Inflammatory macrophage treated with lipopolysaccharide for 4 hours (primary cell): ENCODE measurements at regions not wholly inside any gene's neighbourhood (a gene's known extent, or its start where the extent isn't known, plus 50 kb on each side); places are given as distances from the start of the nearest gene placed in this dataset.

Source experiments
- DNase-seq: peaks from one replicate; pipeline ENCODE4 v3.0.0-alpha.2; 2020

DNA sequence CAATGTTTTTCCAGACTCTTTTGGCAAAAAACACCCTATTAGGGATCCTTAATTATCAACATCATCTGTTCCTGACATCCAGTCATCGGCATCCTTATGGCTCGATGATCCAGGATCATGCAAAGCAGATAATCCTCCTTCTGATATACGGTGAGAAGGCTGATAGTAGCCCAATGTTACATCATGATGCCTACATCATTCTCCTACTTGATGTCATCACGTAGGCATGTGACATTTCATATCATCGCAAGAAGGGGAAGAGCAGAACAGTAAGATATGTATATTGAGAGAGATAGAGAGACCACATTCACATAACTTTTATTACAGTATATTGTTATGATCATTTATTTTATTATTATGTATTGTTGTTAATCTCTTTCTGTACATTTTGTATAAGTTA is 168.6 kb downstream of the ADAMTS15 start:
- DNase-seq = peak; percentile 65

DNA sequence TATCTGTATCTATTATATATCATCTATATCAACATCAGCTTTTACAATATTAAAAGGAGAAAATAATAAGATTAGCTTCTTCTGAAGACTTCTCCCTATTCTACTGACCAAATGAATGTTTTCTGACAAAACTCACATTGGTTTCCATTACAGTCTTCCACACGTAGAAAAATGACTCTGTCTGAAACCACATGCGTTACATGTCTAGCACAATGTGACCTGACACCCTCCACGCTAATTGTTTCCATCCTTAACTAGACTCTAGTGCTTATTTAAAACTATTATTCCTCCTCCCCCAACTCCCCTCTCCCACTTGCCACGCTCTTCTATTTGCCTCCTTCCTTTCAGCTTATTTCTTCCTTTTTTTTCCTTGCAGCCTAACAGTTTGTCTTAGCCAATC is 172.1 kb downstream of the ADAMTS15 start:
- DNase-seq = no peak

DNA sequence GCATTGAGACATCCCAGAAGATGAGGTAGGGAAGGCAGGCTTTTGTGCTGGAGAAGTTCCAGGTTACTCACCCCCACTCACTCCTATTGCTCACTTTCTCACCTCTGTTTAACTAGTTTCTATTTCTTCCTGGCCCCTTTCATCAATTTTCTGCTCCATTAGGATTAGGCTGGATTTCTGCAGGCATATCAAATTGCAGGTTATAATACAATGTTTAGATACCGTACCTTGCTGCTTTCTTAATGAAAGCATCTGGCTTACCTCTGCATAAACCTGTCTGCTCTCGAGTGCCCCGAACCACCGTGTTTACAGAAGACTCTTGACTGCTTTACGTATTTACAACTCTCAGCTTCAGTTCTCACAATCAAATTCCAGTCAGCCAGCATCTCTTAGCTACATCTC is 173.7 kb downstream of the ADAMTS15 start:
- no peak for DNase-seq

DNA sequence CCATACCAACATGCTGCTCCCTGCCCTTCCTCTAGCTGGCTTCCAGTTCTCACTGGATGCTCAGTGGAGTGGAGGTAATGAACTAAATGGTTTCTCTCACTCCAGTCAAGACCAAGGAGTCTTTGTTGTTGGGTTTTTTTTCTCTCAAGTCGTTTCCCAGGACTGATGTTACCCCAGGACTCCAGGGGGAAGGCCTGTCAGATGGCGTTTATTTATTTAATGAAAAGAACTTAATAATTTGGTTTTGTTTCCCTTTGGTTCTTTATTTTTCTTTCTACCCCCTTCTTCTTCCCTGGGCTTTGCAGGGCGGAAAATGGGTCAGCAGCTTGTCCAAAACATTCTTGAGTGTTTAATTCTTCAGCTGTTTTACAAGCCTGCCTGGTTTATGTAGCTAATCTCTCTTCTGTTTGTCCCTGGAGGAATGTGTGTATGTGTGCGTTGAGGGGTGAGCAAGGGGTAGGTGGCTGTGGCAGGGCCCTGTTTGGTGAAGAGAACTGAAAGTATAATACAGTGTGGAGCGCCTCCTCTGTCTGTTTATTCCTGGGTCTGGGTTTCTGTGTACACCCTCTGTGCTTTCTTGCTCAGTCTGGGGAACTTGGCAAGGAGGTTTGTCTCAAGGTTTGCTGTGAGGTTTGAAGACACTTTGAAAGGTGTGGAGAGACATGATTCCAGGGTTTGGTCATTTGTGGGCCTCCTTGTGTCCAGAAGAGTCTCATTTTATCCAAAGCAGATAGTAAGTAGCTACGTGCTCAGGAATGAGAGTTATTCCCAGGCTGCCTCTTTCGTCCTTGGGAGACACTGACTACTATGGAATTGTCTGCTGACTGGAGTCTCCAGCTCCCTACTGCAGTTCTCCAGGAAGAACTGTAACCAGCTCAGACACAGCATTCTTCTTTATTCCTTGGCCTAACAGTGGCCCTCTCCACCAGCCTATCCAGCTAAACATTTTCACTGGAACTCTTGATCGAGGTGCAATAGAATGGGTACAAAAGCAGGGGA is 175.5 kb downstream of the ADAMTS15 start:
- DNase-seq = no peak

DNA sequence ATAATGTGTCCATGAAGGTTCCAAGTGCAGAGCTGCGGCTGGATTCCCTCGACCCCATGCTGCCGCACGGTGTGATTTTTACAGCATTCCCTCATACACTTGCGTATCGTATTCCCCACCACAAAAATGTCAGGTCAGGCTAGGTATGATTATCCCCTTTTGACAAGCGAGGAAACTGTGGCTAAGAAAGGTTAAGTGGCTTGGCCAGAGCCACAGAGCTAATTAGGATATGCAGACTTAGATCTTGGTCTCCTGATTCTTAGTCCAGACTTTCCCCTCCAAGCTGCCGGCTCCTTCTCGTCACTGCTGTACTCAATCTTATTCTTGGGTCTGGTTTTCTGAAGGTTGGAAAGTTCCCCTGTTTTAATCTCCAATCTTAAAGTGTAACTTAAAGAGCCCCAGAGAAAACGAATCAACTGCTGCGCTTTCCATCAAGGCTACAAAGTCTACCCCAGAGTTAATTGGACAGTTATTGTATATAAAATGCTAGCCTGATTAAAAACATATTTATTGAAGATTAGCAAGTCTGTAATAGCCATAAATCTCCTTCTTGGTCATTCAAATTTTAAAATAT is 176.6 kb downstream of the ADAMTS15 start:
- DNase-seq = no peak

DNA sequence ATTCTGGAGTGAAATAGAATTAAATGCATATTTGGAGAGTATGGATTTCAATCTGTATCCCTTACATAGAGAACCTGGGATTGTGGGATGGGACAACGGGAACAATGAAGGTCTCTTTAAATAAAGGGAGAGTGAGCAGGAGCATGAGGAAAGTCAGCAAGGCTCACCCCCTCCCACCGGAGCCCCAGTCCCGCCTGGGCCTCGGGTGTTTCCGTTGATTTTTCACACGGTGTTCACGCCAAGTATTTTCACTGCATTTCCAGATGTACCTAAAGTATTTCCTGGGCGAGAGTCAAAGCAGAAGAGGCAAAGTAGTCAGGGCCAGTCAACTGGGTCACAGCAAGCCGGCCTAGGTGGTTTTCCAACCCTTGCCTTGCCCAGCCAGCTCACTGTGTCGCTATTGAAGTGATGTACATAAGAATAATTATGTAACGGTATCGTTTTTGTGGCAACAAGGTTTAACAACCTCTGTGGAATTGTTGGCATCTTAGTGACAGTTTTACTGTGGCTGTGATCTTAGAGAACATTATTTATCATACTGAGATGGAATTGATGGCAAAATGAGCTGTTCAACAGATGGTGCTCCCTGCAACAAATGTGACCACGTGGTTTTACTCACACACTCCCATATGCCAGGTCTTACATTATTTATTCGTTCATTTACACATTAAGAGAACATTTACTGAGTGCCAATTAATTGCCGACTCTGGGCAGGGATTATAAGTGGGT is 177.3 kb downstream of the ADAMTS15 start:
- DNase-seq = no peak

DNA sequence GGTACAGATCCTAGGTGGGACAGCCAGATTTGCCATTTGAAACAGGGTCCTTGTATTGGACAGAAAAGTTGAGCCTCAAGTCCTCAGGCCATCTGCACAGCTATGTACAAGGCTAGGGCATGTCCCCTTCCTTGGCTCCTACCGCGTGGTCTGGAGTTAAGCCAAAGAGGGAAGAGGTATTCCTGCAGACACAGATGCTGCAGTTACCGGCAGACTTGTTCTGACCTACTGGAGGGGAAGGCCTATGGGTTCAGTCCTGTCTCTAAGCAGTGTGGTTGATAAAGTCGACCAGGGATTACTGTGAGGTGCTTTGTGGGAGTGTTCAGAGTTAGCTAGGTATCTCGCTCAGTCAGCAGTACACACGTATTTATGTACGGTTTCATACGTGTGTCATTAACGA is 180.6 kb downstream of the ADAMTS15 start:
- no peak for DNase-seq

DNA sequence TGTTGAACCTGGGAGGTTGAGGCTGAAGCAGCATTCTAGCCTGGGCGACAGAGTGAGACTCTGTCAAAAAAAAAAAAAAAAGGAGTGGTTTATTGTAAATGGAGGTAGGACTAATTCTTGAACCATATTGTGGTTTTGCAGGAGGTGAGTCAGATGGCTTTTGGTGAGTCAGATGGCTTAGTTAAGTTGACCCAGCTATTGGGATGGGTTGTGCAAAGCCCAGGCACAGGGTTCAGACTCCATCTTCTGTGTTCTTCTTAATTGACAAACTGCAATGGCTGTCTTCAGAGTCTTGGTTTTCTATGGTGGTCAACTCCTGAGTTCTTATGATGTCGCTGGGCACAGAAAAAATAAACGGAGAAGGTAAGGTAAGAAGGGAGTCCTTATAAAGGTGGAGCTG is 182.7 kb downstream of the ADAMTS15 start:
- DNase-seq = peak; percentile 20

DNA sequence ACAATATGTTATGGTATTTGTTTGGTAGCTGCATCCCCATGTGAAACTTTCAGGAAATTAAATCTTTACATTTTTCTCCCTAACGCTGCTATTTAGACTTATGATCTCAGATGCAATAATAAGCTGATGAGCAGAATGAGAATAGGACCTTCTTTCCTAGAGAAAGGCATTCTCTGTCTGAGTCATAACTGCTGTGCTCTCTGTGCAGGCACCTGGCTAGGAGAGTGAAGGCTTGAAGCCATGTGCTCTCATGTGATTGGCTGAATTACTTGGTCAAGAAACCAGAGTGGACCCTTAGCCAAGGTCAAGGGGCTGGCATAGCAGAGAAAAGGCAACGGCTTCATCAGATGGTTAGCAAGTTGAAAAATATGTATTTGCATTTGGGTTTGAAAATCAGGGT is 185.0 kb downstream of the ADAMTS15 start:
- DNase-seq = no peak

DNA sequence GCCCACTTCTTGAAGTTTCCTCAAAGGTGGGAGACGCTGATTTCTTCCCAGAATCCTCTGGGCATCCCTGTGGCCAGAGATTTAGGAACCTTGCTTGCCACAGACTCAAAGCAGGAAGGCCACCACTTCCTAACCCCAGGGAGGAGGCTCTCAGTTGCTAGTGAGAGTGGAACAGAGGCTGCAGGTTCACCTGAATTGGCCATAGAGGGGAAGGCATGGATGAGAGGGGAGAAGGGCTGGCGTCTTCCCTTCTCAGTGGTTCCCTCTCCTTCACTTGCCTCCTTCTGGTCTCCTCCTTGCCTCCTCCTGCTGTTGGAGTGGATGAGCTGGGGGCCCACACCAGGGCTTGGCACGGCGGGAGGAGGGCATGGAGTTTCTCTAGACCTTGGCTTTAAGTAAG is 185.7 kb downstream of the ADAMTS15 start:
- no peak for DNase-seq

DNA sequence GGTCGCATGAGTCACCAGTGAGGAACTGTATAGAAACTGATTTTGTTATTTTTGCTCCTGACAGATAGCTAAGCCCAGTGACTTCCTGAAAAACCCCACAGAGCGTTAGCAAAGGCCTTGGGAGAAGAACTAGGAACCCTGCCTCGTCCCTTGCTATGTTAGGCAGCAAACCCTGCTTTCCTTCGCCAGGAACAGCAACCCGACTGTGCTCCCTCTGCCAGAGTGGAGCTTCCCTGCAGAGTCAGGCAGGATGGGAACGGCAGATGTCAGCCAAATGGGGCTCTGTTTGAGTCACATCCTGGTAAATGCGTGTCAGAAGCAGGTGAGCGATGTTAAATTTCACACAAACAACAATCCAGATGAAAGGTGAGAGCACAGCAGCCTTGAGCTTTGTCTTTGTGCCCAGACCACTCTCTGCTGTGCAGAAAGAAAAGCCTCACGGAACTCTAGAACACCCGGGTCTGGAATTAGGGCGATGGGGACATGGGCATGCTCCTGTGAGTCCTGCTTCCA is 186.6 kb downstream of the ADAMTS15 start:
- no peak for DNase-seq

DNA sequence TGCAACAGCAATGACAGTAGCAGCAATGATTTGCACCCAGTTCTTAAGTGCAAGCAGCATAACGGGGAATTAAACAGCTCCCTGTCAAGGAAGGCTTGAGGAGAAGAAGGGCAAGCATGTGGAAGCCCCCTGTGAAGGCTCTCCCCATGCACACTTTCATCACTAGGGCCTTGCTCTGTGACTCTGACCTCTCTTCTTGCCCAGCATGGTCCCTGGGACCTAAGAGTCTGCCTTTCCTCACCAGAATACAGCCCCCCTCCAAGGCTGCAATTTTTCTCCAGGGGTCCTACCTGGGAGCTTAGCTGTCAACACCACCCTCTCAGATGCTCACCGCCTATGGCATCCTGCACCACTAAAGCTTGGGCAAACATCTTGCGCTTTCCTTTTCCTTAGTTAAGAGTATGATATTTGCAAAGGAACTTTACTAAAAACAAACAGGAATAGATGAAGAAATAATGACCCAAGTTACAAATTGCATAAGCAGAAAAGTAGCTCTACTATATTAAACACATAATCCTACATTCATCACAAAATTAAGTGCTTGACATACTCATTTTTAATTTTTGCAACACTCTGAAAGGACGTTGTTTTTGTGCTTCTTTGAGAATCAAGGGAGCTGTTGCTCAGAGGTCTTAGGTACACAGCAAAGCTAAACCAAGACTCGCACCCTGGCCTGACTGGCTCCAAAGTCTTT is 187.6 kb downstream of the ADAMTS15 start:
- no peak for DNase-seq

DNA sequence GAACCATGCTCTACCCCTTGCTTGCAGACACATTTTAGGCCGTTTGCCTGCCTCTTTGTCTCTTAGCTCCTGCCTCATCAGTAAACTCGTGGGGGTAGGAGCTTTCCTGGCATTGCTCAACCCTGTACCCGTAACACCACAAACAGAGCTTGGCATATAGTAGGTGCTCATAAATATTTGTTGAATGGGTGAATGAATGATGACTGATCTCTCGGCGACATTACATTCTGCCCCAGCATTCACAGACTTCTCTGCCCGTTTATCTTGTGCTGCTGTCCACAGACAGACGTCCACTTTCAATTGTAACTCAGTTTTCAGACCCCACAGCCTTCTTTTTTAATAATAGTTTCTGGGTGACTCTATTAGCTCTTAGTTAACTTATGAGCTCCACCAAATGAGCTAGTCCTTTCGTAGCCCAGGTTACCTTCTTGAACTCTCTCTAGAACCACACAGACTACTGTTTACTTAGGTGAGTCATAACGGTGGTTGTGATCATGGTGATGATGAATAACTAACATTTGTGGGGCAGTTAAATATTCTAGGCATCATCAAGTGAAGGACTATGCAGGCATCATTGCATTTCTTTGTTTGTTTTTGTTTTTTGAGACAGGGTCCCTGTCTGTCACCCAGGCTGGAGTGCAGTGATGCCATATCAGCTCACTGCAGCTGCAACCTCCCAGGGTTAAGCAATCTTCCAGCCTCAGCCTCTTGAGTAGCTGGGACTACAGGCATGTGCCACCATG is 188.4 kb downstream of the ADAMTS15 start:
- no peak for DNase-seq

DNA sequence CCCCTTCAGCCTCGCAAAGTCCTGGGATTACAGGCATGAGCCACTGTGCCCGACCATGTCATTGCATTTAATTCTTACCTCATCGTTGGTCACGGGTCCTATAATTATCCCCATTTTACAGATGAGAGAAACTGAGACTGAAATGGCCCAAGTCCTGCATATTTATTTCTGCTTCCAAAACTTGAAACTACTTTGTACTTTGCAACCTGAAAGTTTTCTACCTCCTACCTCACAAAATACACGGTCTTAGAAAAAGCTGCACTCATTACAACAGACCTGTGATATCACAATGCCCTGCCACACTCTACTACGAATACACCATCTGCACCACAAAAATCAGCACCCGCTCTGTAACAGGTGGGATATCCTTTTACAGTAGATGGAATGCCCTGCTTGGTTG is 189.1 kb downstream of the ADAMTS15 start:
- no peak for DNase-seq

DNA sequence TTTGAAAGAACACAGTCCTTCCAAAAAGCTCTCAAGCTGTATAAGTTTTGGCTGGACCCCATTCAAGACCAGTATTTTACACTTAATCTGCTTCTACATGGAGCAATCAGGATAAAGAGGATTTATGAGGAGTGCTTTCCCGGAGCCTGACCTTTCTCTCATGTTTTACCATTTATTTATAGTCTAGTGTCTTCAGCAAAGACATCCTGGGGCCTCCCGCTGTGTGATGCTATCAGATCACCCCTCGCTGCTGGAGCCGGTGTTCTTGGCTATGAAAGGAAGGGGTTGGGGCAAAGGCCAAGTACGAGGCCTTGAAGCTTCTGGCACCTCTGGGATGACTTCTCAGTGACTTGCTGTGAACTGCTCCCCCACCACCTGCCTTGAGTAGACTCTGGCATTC is 189.6 kb downstream of the ADAMTS15 start:
- DNase-seq = no peak

DNA sequence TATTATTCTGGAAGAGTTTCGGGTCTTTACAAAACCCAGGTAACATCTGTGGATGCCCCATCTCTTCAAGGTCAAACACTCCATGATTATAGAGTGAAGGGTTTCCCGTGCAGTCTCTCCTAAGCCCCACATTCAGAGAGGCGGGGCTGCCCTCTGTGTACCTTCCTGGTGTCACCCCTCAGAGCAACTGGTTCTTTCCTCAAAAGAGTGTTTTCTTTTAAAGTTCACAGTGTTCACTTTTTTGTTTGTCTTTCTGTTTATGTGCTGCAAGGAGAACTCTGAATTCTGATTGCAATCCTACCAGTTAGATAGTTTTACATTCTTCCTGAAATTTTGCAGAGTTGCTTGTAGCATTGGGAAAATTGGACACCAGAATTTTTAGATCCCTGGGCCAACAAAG is 190.2 kb downstream of the ADAMTS15 start:
- DNase-seq = no peak

DNA sequence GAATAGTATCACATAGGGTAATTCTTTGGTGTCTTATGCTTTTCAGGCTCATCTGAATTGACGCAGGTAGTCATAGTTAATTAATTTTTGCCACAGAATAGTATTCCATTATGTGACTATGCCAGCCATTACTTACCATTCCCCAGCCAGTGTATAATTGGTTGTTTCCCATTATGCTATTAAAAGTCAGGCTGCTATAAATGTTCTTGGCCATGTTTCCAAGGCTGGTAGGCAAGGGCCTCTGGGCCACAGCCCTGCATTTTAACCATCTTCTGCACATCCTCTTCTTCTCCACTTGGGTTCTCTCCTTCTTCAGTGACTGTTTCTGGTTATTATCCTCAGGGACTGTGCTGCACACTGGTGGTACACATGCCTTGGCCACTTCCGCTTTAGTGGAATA is 190.9 kb downstream of the ADAMTS15 start:
- DNase-seq = no peak

DNA sequence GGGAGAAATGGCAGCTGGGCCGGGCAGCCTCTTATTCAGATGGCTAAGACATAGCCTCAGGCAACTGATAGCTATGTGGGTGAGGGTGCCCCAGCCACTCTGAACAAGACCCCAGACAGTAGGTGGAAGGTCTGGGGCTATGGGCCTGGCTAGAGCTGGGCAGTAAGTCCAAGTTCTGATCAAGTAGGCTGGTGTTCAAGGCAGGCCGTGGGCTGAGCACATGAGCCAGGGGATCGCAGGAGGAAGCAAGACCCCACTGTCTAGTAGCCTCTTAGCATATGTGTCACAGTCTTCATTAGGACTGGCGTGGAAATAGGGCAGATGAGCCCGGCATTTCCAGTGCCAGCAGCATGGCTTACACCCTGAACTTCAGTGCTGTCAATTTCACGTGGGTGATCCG is 192.1 kb downstream of the ADAMTS15 start:
- no peak for DNase-seq

DNA sequence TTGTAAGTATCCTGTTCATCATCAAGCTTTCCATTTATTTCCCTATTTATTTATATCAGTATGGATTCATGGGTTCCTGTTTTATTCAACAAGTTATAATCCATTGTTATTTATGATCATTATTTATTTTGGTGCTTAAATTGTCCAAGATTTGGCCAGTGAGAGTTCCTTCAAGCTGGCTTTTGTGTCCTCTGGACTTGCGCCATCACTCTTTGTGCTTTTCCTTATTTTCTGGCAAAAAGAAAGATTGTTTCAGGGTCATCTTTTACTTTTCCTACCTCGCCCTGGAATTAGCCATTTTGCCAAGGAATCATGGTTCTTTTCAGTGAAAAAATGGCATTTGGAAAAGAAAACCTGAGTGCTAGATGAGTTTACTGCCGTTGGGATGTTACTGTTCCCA is 193.4 kb downstream of the ADAMTS15 start:
- no peak for DNase-seq

DNA sequence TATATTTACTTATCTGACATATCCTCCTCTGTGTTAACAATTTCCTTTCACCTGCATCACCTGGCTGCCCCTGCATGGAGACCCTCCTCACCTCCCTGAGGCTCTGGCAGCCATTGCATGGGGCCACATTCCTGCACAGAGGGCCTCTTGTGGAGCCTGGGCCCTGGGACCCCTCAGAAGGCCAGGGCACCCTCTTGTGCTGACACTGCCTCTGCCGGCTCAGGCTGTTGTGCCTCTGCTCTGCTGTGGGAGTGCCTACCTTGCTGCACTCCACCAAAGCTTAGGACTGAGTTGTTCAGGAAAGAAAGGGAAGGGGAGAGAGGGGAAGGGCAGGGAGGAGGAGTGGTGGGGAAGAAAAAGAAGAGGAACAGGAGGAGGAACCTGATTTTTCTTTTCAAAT is 194.5 kb downstream of the ADAMTS15 start:
- no peak for DNase-seq

DNA sequence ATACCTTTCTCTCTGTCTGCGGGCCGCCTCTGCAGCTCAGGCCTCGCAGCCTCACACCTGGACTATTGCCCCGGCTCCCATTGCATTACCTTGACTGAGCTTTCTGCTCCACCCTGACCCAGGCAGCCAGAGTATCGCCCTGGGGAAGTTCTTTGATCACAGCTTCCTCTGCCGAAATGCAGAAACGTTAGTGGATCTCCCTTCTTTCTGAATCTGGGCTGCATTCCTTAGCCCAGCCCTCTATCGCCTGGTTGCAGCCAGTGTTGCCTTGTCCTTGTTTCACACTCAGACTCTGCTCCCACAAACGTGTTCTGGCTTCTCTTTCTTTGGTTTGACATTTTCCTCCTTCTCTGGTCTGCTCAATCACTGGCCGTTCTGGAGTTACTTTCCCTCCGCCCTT is 195.7 kb downstream of the ADAMTS15 start:
- DNase-seq = no peak

DNA sequence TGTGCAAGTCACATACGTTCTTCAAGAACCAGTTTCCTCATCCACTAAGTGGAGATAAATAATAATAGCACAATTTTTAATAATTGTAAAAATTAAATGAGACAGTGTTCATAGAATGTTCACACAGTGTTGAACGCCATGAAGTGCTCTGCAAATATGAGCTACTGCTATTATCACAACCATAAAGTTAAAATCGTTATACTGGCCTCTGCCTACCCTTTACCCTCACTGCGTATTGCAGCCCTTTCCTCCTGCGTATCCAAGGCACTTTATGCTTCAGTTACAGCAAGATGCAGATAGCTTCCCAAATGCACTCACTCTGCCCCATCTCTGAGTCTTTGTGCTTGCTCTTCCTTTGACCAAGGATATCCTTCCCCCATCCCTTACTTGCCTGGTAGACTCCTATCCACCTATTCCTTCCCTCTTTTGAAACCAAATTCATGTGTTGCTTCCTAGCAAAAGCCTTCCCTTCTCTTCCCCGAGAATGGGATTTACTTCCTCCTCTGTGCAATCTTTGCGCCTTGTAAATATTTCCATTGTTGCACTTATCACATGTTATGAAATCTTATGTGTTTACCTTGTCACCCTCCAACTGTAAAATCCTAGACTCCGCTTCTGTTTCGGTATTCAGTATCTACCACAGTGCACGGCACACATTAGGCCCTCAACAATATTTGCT is 196.9 kb downstream of the ADAMTS15 start:
- DNase-seq = no peak
